ENCODE measurements at regions not wholly inside any gene's neighbourhood (a gene's known extent, or its start where the extent isn't known, plus 50 kb on each side); places are given as distances from the start of the nearest gene placed in this dataset.
A peak's percentile ranks its signal among the peaks of the same experiment; 100 is the strongest.

DNA sequence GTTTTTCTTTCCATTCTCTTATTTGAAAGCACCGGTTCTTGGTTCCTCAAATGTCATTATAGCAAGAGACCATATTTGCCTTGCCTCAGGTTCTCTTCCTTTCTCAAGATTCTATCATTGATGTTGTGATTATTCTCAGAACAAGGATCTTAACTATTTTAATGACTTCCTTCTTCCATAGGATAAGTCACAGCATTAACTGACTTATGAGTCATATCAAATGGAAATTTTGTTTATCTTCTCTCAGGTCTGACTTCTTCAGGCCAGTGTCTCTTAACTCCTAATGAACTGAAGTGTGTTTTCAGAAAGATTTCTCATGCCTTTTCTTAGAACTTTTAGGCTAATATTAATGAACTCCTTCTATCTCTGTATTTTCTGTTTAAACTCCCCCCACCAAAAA lies 794.6 kb upstream of the LRRN3 start:
- no peak overlapping the region for H2AFZ ChIP-seq (ENCODE audit: low read length)
- no peak overlapping the region for H3K4me2 ChIP-seq (ENCODE audit: low read length)
- TF ChIP-seq EZH2 (IDR thresholded peaks at IDR 0.05; ENCODE audit: low read length, unreplicated experiment), result no peak
- TF ChIP-seq EZH2phosphoT487 (IDR thresholded peaks at IDR 0.05; ENCODE audit: borderline replicate concordance, low read length), result no peak
- TF ChIP-seq, protein P1, sequence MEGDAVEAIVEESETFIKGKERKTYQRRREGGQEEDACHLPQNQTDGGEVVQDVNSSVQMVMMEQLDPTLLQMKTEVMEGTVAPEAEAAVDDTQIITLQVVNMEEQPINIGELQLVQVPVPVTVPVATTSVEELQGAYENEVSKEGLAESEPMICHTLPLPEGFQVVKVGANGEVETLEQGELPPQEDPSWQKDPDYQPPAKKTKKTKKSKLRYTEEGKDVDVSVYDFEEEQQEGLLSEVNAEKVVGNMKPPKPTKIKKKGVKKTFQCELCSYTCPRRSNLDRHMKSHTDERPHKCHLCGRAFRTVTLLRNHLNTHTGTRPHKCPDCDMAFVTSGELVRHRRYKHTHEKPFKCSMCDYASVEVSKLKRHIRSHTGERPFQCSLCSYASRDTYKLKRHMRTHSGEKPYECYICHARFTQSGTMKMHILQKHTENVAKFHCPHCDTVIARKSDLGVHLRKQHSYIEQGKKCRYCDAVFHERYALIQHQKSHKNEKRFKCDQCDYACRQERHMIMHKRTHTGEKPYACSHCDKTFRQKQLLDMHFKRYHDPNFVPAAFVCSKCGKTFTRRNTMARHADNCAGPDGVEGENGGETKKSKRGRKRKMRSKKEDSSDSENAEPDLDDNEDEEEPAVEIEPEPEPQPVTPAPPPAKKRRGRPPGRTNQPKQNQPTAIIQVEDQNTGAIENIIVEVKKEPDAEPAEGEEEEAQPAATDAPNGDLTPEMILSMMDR (conservative IDR thresholded peaks at IDR 0.05; ENCODE audit: low read depth, low read length), result no peak
- DNase-seq, result peak; percentile 19
- H3F3A ChIP-seq (ENCODE audit: low read length, unreplicated experiment), result no peaks in the 10 kb centered on the region
- no peaks in the 10 kb centered on the region for H3K4me1 ChIP-seq (ENCODE audit: insufficient read depth, low read length)
- no peaks in the 10 kb centered on the region for H3K9me3 ChIP-seq (ENCODE audit: low read length)
- H3K9me2 ChIP-seq (replicated peaks; ENCODE audit: low read length), result no peaks in the 10 kb centered on the region
- no peaks in the 10 kb centered on the region for H4K20me1 ChIP-seq (ENCODE audit: low read length)
- no peak overlapping the region for H3K27ac ChIP-seq (ENCODE audit: low read length)
- H3K79me2 ChIP-seq (ENCODE audit: low read length), result no peaks in the 10 kb centered on the region
- no peak overlapping the region for H3K9ac ChIP-seq (ENCODE audit: low read length)
- no peaks in the 10 kb centered on the region for H3K27me3 ChIP-seq (ENCODE audit: low read length)
- no TSS peak for BruUV-seq (replicated peaks)
- ChIA-PET CTCF (no interaction called here), POLR2A (ENCODE audit: unreplicated experiment) (no interaction called here)
- no peaks in the 10 kb centered on the region for H3K36me3 ChIP-seq (ENCODE audit: low read depth, low read length)
- ATAC-seq, result peak; percentile 85
- intact Hi-C loops (cut with micrococcal nuclease), result loop anchor here (10.0 kb wide), 1 partner anchor 202 kb away; no protein-coding TSS in a partner anchor
- no peak overlapping the region for H3K4me3 ChIP-seq (ENCODE audit: low read length)

DNA sequence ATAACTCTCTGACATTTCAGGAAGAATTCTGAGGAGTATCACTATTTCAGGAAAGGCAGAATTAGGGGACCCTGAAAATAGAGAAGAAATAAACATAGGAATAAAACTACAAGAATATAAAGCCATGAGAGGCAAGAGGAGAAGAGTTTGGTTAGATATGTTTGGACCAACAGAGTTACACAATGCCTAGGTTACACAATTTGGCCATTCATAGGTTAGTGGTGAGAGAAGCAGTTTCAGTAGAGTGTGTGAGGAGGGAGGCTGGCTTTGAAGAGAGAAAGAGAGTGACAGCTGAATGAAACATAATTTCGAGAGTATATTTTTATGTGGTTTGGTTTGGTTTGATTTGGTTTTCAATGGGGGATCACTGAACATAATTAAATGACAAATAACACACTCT lies 783.2 kb upstream of the LRRN3 start:
- Histone ChIP-seq H3F3A (ENCODE audit: low read length, unreplicated experiment) (no peaks in the 10 kb centered on the region), H3K4me2 (ENCODE audit: low read length) (no peak overlapping the region), H3K27me3 (ENCODE audit: low read length) (no peaks in the 10 kb centered on the region), H2AFZ (ENCODE audit: low read length) (no peak overlapping the region), H4K20me1 (ENCODE audit: low read length) (no peaks in the 10 kb centered on the region), H3K9me3 (ENCODE audit: low read length) (no peaks in the 10 kb centered on the region), H3K27ac (ENCODE audit: low read length) (no peak overlapping the region), H3K4me3 (ENCODE audit: low read length) (no peak overlapping the region), H3K36me3 (ENCODE audit: low read depth, low read length) (no peaks in the 10 kb centered on the region), H3K9me2 (replicated peaks; ENCODE audit: low read length) (no peaks in the 10 kb centered on the region), H3K4me1 (ENCODE audit: insufficient read depth, low read length) (no peaks in the 10 kb centered on the region), H3K79me2 (ENCODE audit: low read length) (no peaks in the 10 kb centered on the region), H3K9ac (ENCODE audit: low read length) (no peak overlapping the region)
- TF ChIP-seq EZH2 (IDR thresholded peaks at IDR 0.05; ENCODE audit: low read length, unreplicated experiment) (no peak), EZH2phosphoT487 (IDR thresholded peaks at IDR 0.05; ENCODE audit: borderline replicate concordance, low read length) (no peak)
- TF ChIP-seq, protein P1 (conservative IDR thresholded peaks at IDR 0.05; ENCODE audit: low read depth, low read length), result no peak
- intact Hi-C loops (cut with micrococcal nuclease), result no loop called here
- ChIA-PET CTCF (no interaction called here), POLR2A (ENCODE audit: unreplicated experiment) (no interaction called here)
- no TSS peak for BruUV-seq (replicated peaks)
- no peak for ATAC-seq
- DNase-seq, result no peak

DNA sequence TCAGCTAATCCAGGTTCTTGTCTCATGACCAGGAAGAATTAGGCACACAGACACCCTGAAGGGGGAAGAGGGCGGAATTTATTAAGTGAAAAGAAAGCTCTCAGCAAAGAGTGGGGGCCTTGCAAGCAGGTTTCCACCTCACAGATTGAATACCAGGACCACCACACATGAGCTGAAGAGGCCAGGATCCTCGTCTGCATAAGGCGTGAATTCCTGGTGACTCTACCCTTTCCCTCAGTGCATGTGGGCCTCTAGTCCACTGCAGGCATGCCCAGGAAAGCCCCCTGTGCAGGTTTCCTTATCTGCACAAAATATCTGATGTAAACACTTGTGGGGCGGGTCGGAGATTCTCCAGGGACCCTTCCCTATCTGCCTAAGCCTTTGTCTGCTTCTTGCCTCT lies 782.1 kb upstream of the LRRN3 start:
- BruUV-seq (replicated peaks), result no TSS peak
- CTCF ChIA-PET, result no interaction called here

More for the DNA sequence above, 782.1 kb upstream of the LRRN3 start:
- Histone ChIP-seq H3K4me2 (ENCODE audit: low read length) (no peak overlapping the region), H3K27ac (ENCODE audit: low read length) (no peak overlapping the region), H3K27me3 (ENCODE audit: low read length) (no peaks in the 10 kb centered on the region), H4K20me1 (ENCODE audit: low read length) (no peaks in the 10 kb centered on the region), H3K9me2 (replicated peaks; ENCODE audit: low read length) (no peaks in the 10 kb centered on the region), H3K9ac (ENCODE audit: low read length) (no peak overlapping the region), H3K36me3 (ENCODE audit: low read depth, low read length) (no peaks in the 10 kb centered on the region), H2AFZ (ENCODE audit: low read length) (no peak overlapping the region), H3K4me3 (ENCODE audit: low read length) (no peak overlapping the region), H3K9me3 (ENCODE audit: low read length) (no peaks in the 10 kb centered on the region), H3K4me1 (ENCODE audit: insufficient read depth, low read length) (no peaks in the 10 kb centered on the region), H3F3A (ENCODE audit: low read length, unreplicated experiment) (no peaks in the 10 kb centered on the region), H3K79me2 (ENCODE audit: low read length) (no peaks in the 10 kb centered on the region)
- POLR2A ChIA-PET (ENCODE audit: unreplicated experiment), result no interaction called here
- no peak for DNase-seq
- TF ChIP-seq, protein P1 (conservative IDR thresholded peaks at IDR 0.05; ENCODE audit: low read depth, low read length), result no peak
- TF ChIP-seq EZH2phosphoT487 (IDR thresholded peaks at IDR 0.05; ENCODE audit: borderline replicate concordance, low read length), result no peak
- TF ChIP-seq EZH2 (IDR thresholded peaks at IDR 0.05; ENCODE audit: low read length, unreplicated experiment), result no peak
- intact Hi-C loops (cut with micrococcal nuclease), result no loop called here
- ATAC-seq, result no peak

Measured in PC-3 (cell line).